Endodermal cell (in vitro differentiated cells): ENCODE measurements at regions not wholly inside any gene's neighbourhood (a gene's known extent, or its start where the extent isn't known, plus 50 kb on each side); places are given as distances from the start of the nearest gene placed in this dataset.

Experiments used
- DNase-seq: peaks from one replicate; pipeline ENCODE4 v3.0.0-alpha.2; 2017
- H3K27ac ChIP-seq: 2 replicates; pipeline ENCODE4 v1.5.1; 2013; ENCODE audit warnings: mild to moderate bottlenecking, low read depth, low read length, moderate library complexity
- H3K27me3 ChIP-seq: 2 replicates; pipeline ENCODE4 v1.6.1; 2013; ENCODE audit warnings: mild to moderate bottlenecking, low read length, moderate library complexity; ENCODE audit not compliant: insufficient read depth, control insufficient read depth, poor library complexity, severe bottlenecking
- H3K36me3 ChIP-seq: 2 replicates; pipeline ENCODE4 v1.7.0; 2013; ENCODE audit warnings: mild to moderate bottlenecking, low read length, moderate library complexity; ENCODE audit not compliant: control insufficient read depth, insufficient read depth
- H3K4me1 ChIP-seq: one replicate; pipeline ENCODE4 v1.7.0; 2013; ENCODE audit warnings: low read length; ENCODE audit not compliant: control insufficient read depth, insufficient read depth
- H3K4me3 ChIP-seq: 2 replicates; pipeline ENCODE4 v1.5.1; 2013; ENCODE audit warnings: mild to moderate bottlenecking, low read length, moderate library complexity
- H3K9ac ChIP-seq: 2 replicates; pipeline ENCODE4 v1.6.1; 2013; ENCODE audit warnings: mild to moderate bottlenecking, low read length, moderate library complexity; ENCODE audit not compliant: poor library complexity, severe bottlenecking; ENCODE audit errors: extremely low read depth
- H3K9me3 ChIP-seq: 2 replicates; pipeline ENCODE4 v1.6.1; 2013; ENCODE audit warnings: mild to moderate bottlenecking, low read length, moderate library complexity; ENCODE audit not compliant: control insufficient read depth
- H3K27ac Mint-ChIP-seq: 2 replicates; pipeline ENCODE4 v1.8.0; 2020; ENCODE audit warnings: mixed read lengths
- H3K27me3 Mint-ChIP-seq: 2 replicates; pipeline ENCODE4 v1.8.0; 2021; ENCODE audit warnings: mild to moderate bottlenecking, mixed read lengths; ENCODE audit not compliant: insufficient read depth
- H3K36me3 Mint-ChIP-seq: 2 replicates; pipeline ENCODE4 v1.8.0; 2020; ENCODE audit warnings: low read depth, mixed read lengths
- H3K4me1 Mint-ChIP-seq: 2 replicates; pipeline ENCODE4 v1.8.0; 2020; ENCODE audit warnings: mixed read lengths
- H3K4me3 Mint-ChIP-seq: 2 replicates; pipeline ENCODE4 v1.8.0; 2020; ENCODE audit warnings: mild to moderate bottlenecking, moderate library complexity, mixed read lengths
- H3K9me3 Mint-ChIP-seq: 2 replicates; pipeline ENCODE4 v1.8.0; 2020; ENCODE audit warnings: mild to moderate bottlenecking, mixed read lengths
- CTCF ChIP-seq: fragments of 200-600 bp; sonication (generic); conservative IDR thresholded peaks from 2 replicates; pipeline ENCODE4 v1.5.0; 2021; ENCODE audit warnings: antibody characterized with exemption, mild to moderate bottlenecking
- WGBS, 2 experiments: methylation state at CpG; one replicate each; pipeline versions ENCODE4 v1.1.5 to v1.1.7; 2013; ENCODE audit warnings: missing lambda C conversion rate in 2 of 2, mixed read lengths in 1 of 2; ENCODE audit not compliant: insufficient coverage in 1 of 2, insufficient read length in 1 of 2; 5-methylcytosine and 5-hydroxymethylcytosine counted together

DNA sequence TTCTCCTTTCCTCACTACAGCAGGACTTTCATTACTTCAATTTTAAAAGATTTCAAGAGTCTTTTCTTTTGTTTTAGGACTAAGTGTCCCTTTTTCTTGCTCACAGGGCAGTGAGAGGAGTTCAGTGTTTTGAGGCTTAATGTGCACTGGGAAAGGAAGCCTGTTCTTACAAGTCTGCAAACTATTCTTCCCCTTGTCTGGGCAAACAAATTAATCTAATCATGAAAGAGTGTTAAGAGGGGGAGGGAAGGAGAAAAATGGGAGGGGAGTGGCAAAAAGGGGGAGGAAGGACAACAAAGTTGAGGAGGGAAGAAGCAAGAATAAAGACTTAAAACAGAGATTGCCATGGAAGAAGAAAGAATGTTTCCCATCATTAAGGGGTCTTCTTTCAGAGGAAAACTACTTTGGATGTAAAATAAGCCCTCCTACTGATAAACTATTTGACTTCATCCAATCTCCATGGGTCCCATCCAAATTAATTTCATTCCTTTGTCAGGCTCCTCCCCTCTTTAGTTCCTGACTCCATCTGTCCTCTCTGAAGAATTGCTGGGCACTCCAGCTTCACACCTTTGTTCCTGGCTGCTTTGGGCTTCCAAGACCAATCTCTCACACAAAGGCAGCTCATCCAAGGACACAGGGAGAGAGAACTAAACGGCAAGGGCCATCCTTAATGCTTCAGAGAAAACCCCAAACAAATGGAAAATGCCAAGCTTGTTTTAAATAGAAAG lies 244.5 kb downstream of the TPBG start:
- no peaks in the 10 kb centered on the region for H3K36me3 ChIP-seq
- peak overlapping the region; percentile 94 for H3K27ac ChIP-seq
- peak overlapping the region; percentile 38 for H3K4me3 ChIP-seq
- Mint-ChIP-seq H3K4me1 (peaks cover 42% of the 10 kb centered on the region), H3K36me3 (no peaks in the 10 kb centered on the region), H3K27me3 (no peaks in the 10 kb centered on the region), H3K4me3 (peak overlapping the region; percentile 1), H3K9me3 (no peaks in the 10 kb centered on the region), H3K27ac (peak overlapping the region; percentile 86)
- peak; percentile 68 for DNase-seq
- no peaks in the 10 kb centered on the region for H3K27me3 ChIP-seq
- H3K9ac ChIP-seq = peak overlapping the region; percentile 18
- peaks cover 12% of the 10 kb centered on the region for H3K9me3 ChIP-seq
- 23 to 38% methylated on average over 1 of the region's 1 CpG for WGBS, 2 experiments
- no peak for TF ChIP-seq CTCF
- H3K4me1 ChIP-seq = peaks cover 13% of the 10 kb centered on the region

DNA sequence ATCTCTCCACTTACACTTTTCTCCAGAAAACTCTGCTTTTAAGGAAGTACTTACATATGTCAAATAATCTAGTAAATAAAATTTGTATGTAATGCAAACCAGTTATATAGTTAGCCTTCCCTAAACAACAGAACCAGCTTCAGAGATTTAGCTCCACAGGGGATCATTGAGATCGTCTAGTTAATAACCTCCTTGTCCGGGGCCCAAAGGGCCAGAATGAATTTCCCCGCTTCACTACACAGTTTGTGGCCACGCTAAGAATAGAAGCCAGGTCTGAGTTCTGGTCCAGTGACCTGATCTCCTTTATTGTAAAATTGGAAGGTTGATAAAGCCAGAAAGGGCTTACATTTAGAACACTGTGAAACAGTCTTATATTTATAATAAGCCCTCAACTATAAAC lies 245.2 kb downstream of the TPBG start:
- Mint-ChIP-seq H3K9me3 (no peaks in the 10 kb centered on the region), H3K27ac (peak overlapping the region; percentile 86), H3K4me1 (peaks cover 42% of the 10 kb centered on the region), H3K27me3 (no peaks in the 10 kb centered on the region), H3K4me3 (peak overlapping the region; percentile 1), H3K36me3 (no peaks in the 10 kb centered on the region)
- H3K9me3 ChIP-seq = peaks cover 12% of the 10 kb centered on the region
- H3K27me3 ChIP-seq = no peaks in the 10 kb centered on the region
- peak overlapping the region; percentile 38 for H3K4me3 ChIP-seq
- H3K9ac ChIP-seq = peak overlapping the region; percentile 18
- peak overlapping the region; percentile 94 for H3K27ac ChIP-seq
- WGBS, 2 experiments = 85 to 86% methylated on average over 3 to 4 of the region's 4 CpGs
- no peak for TF ChIP-seq CTCF
- peaks cover 13% of the 10 kb centered on the region for H3K4me1 ChIP-seq
- no peak for DNase-seq
- no peaks in the 10 kb centered on the region for H3K36me3 ChIP-seq

DNA sequence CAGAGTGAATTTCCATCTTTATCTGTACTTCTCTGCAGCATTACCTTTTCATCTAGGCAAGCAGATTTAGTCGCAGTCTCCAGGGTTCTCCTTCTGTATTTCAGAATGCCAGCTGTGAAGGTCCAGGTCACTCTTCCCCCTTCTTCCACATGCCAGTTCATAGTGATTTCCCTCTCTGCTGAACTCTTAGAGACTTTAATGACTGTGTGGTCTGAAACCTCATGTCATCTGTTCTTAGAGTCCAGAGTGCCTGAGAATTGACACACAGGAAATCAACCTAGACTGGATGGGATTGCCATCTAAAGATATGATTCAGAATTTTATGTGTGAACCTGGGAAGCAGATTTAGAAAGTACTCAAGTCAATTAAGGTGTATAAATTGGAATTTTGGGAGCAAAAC lies 248.1 kb downstream of the TPBG start:
- H3K9me3 ChIP-seq = no peaks in the 10 kb centered on the region
- H3K27ac Mint-ChIP-seq = no peak overlapping the region

More for the DNA sequence above, 248.1 kb downstream of the TPBG start:
- H3K4me1 ChIP-seq = peaks cover 13% of the 10 kb centered on the region
- Mint-ChIP-seq H3K36me3 (no peaks in the 10 kb centered on the region), H3K4me1 (peaks cover 45% of the 10 kb centered on the region), H3K27me3 (no peaks in the 10 kb centered on the region), H3K9me3 (no peaks in the 10 kb centered on the region), H3K4me3 (no peak overlapping the region)
- DNase-seq = no peak
- 87 to 100% methylated on average over 1 of the region's 1 CpG for WGBS, 2 experiments
- no peaks in the 10 kb centered on the region for H3K36me3 ChIP-seq
- H3K4me3 ChIP-seq = no peak overlapping the region
- no peak for TF ChIP-seq CTCF
- no peaks in the 10 kb centered on the region for H3K27me3 ChIP-seq
- H3K9ac ChIP-seq = no peak overlapping the region
- peak overlapping the region; percentile 7 for H3K27ac ChIP-seq
